Mesothelial cell of epicardium (in vitro differentiated cells): ENCODE measurements at regions not wholly inside any gene's neighbourhood (a gene's known extent, or its start where the extent isn't known, plus 50 kb on each side); places are given as distances from the start of the nearest gene placed in this dataset.
A peak's percentile ranks its signal among the peaks of the same experiment; 100 is the strongest.

ENCODE experiments used
- DNase-seq, 2 experiments: peaks; one replicate each; pipeline ENCODE4 v3.0.0; 2021; ENCODE audit warnings: low spot score in 2 of 2; ENCODE audit not compliant: unreplicated experiment in 2 of 2
- H3K27ac Mint-ChIP-seq: 2 replicates; pipeline ENCODE4 v1.8.0; 2021; ENCODE audit warnings: mixed read lengths
- H3K27me3 Mint-ChIP-seq: 2 replicates; pipeline ENCODE4 v1.8.0; 2021; ENCODE audit warnings: low read depth, mixed read lengths
- H3K36me3 Mint-ChIP-seq: 2 replicates; pipeline ENCODE4 v1.8.0; 2021; ENCODE audit warnings: mixed read lengths
- H3K4me1 Mint-ChIP-seq: 2 replicates; pipeline ENCODE4 v1.8.0; 2021; ENCODE audit warnings: mixed read lengths
- H3K4me3 Mint-ChIP-seq: 2 replicates; pipeline ENCODE4 v1.8.0; 2021; ENCODE audit warnings: mild to moderate bottlenecking, moderate library complexity, mixed read lengths
- H3K9me3 Mint-ChIP-seq: 2 replicates; pipeline ENCODE4 v1.8.0; 2021; ENCODE audit warnings: mixed read lengths
- TF ChIP-seq, protein P1 (sequence below): fragments of 200-600 bp; sonication (generic); IDR thresholded peaks from one replicate; pipeline ENCODE4 v1.5.0; 2021; ENCODE audit warnings: antibody characterized with exemption; ENCODE audit not compliant: unreplicated experiment

DNA sequence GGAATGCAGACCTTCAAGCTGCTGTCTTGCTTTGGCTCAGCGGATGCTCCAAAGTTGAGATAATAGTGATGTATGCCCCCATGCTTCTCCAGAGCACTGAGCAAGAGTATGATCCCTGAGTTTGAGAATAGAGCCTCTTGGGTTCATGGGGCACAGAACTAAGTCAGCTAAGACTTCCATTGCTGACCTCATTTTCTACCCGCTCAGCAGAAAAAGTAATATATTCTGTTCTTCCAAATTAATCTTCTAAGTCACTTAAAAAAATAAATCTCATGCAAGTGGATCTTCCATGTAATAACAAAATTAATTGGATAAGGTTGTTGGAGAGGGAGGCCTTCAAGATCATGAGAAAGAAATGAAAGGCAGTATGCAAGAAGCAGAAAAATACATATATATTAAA, 483.9 kb downstream of the DNAH5 start:
- DNase-seq, result no peak
- H3K4me1 Mint-ChIP-seq, result no peaks in the 10 kb centered on the region
- H3K4me3 Mint-ChIP-seq, result no peak overlapping the region
- no peak overlapping the region for H3K27ac Mint-ChIP-seq
- no peaks in the 10 kb centered on the region for H3K36me3 Mint-ChIP-seq
- TF ChIP-seq, protein P1, sequence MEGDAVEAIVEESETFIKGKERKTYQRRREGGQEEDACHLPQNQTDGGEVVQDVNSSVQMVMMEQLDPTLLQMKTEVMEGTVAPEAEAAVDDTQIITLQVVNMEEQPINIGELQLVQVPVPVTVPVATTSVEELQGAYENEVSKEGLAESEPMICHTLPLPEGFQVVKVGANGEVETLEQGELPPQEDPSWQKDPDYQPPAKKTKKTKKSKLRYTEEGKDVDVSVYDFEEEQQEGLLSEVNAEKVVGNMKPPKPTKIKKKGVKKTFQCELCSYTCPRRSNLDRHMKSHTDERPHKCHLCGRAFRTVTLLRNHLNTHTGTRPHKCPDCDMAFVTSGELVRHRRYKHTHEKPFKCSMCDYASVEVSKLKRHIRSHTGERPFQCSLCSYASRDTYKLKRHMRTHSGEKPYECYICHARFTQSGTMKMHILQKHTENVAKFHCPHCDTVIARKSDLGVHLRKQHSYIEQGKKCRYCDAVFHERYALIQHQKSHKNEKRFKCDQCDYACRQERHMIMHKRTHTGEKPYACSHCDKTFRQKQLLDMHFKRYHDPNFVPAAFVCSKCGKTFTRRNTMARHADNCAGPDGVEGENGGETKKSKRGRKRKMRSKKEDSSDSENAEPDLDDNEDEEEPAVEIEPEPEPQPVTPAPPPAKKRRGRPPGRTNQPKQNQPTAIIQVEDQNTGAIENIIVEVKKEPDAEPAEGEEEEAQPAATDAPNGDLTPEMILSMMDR, result no peak
- H3K9me3 Mint-ChIP-seq, result peaks cover 10% of the 10 kb centered on the region
- H3K27me3 Mint-ChIP-seq, result no peaks in the 10 kb centered on the region

DNA sequence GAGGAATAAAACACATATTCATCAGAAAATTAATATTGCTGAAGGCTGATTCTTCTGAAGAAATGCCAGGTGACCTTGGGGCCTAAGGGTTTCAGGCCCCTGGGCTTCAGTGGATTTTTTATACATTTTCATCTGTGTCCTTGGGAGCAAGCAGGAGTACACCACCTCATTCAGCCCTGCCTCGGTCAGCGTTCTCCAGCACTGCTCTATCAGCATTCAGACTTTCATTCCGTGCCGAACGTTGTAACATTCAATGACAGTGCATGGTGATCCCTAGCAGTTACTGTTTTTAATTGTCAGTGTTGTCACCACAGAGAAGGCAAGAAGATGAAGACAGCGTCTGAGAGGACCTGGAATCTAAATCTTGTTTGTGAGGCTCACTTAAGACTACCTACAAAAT, 490.4 kb downstream of the DNAH5 start:
- TF ChIP-seq, protein P1, result no peak
- DNase-seq, result no peak
- Mint-ChIP-seq H3K27ac (no peak overlapping the region), H3K9me3 (peaks cover 7% of the 10 kb centered on the region), H3K4me1 (no peaks in the 10 kb centered on the region), H3K4me3 (no peak overlapping the region), H3K27me3 (peaks cover 2% of the 10 kb centered on the region), H3K36me3 (no peaks in the 10 kb centered on the region)

DNA sequence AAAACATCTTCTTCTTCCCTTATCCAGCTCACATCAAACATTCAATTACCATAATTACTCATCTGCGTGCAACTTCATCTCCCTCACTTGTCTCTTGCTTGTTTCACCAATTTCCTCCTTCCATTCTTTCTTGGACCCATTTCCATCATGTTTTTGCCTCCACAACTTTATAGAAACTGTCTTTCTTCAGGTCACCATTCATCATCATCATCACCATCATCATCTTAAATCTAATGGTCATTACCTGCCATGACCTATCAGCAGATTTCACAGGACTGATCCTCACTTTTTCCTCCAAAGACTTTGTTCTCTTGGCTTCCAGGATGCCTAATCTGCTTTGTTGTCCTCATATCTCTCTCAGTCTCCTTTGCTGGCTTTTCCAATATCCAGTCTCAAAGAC, 495.6 kb downstream of the DNAH5 start:
- no peak overlapping the region for H3K4me3 Mint-ChIP-seq
- no peaks in the 10 kb centered on the region for H3K36me3 Mint-ChIP-seq
- DNase-seq, result no peak
- no peaks in the 10 kb centered on the region for H3K4me1 Mint-ChIP-seq
- H3K9me3 Mint-ChIP-seq, result no peaks in the 10 kb centered on the region
- H3K27me3 Mint-ChIP-seq, result peaks cover 20% of the 10 kb centered on the region
- TF ChIP-seq, protein P1, result no peak
- H3K27ac Mint-ChIP-seq, result no peak overlapping the region

DNA sequence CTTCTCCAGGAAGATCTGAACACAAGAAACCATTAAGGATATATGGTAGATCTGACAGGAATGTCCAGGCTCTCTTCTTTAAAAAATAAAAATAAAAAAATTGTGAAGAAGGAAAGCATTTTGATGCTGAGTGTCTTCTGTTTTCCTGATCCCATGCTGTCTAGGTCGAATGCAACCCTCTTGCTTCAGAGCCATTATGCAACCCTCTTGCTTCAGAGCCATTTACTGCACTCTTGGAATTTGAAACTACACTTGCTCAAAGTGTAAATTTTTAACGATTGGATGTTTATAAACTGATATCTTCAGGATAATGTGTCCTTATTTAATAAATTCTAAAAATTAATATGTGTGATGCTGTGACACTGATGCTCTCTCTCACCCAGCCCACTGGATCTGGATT, 505.1 kb downstream of the DNAH5 start:
- H3K9me3 Mint-ChIP-seq, result no peaks in the 10 kb centered on the region
- H3K36me3 Mint-ChIP-seq, result no peaks in the 10 kb centered on the region
- H3K4me1 Mint-ChIP-seq, result no peaks in the 10 kb centered on the region
- DNase-seq, result no peak
- TF ChIP-seq, protein P1, result no peak
- no peaks in the 10 kb centered on the region for H3K27me3 Mint-ChIP-seq
- H3K27ac Mint-ChIP-seq, result no peak overlapping the region
- H3K4me3 Mint-ChIP-seq, result no peak overlapping the region

DNA sequence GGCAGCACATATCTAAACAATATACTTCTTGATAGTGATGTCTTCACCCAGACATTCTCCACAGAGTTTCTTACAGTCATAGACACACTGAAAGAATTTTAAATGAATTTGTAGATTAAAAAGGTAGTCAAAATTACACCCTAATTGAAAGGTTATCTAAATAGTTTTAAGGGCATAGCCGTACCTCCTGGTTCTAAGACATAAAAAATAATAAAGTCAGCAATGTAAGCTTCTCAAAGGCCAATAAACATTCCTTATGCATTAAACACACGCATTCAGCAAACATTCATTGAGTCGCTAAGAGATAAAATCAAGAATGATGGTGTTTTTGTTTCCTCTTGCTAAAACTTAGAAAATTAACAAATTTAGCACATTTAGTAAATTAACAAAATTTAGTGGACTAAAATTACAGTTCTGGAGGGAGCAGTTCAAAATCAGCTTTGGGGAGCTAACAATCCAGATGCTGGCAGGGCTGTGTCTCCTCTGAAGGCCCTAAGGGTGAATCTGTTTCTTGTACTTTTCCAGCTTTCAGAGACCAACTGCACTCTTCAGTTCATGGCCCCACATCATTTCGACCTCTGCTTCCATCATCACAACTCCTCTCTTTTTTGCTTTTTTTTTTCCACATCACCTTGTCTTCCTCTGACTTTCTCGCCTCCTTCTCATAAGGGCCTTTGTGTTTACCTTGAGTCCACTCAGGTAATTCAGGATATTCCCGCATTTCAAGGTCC, 516.5 kb downstream of the DNAH5 start:
- Mint-ChIP-seq H3K4me1 (peaks cover 9% of the 10 kb centered on the region), H3K27me3 (no peaks in the 10 kb centered on the region), H3K9me3 (peaks cover 3% of the 10 kb centered on the region), H3K36me3 (no peaks in the 10 kb centered on the region), H3K4me3 (no peak overlapping the region), H3K27ac (peak overlapping the region; percentile 4)
- TF ChIP-seq, protein P1, result no peak
- no peak for DNase-seq

DNA sequence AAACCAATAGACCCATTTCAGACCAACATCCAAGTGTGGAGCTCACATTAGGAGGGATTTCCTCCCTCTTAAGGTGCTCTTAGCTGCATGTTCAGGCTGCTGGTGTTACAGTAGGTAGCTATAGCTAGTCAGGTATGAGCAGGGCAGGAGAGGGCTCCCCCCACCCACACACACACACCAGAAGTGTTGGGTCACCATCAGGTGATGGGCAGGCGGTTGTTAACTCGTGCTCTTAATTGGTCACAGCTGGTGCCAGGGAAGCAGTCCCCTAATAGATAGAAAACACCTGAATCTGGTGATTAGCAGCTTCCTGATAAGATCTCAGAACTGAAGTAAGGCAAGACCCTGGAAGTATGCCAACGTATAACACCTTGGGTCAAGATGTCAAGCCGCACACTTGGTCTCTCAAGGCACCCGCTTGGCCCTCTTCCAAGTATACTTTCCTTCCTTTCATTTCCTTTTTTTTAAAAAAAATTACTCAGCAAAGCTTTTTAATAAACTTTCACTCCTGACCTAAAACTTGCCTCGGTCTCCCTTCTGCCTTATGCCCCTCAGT, 532.4 kb downstream of the DNAH5 start:
- H3K4me1 Mint-ChIP-seq, result no peaks in the 10 kb centered on the region
- no peaks in the 10 kb centered on the region for H3K36me3 Mint-ChIP-seq
- DNase-seq, result no peak
- no peak overlapping the region for H3K4me3 Mint-ChIP-seq
- no peak overlapping the region for H3K27ac Mint-ChIP-seq
- TF ChIP-seq, protein P1, result no peak
- H3K9me3 Mint-ChIP-seq, result peaks cover 4% of the 10 kb centered on the region
- no peaks in the 10 kb centered on the region for H3K27me3 Mint-ChIP-seq
